Fibroblast of pulmonary artery (primary cell): ENCODE measurements at regions not wholly inside any gene's neighbourhood (a gene's known extent, or its start where the extent isn't known, plus 50 kb on each side); places are given as distances from the start of the nearest gene placed in this dataset.

ENCODE experiments used
- DNase-seq: peaks from one replicate; pipeline ENCODE4 v3.0.0-alpha.2; 2010; ENCODE audit warnings: low read depth
- H3K4me3 ChIP-seq: replicated peaks from 2 replicates; pipeline ENCODE4 v1.5.1; 2011; ENCODE audit warnings: low read depth, mild to moderate bottlenecking, control low read depth, low read length, moderate library complexity
- CTCF ChIP-seq: IDR thresholded peaks from 2 replicates; pipeline ENCODE4 v1.5.1; 2011; ENCODE audit warnings: mild to moderate bottlenecking, control low read depth, low read length, inconsistent platforms; ENCODE audit errors: missing control alignments

DNA sequence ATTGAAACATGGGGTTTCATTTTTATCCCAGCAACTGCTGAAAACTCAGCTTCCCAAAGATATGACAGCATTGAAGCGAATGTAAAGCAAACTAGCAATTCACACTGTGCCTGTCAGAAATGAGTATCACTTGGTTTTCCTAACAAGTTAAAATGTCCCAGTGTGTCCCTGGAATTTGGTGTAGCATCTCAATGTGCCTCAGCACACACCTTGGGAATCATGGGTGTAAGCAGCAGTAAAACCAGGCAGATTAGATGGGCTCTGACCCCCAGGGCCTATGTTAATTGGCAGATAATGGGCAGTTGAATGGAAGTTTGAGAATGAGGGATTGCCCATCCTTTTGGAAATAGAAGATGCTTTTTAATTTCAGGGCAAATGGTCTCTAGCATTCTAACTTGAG, 784.9 kb upstream of the LRRC4C start:
- H3K4me3 ChIP-seq = no peak overlapping the region

DNA sequence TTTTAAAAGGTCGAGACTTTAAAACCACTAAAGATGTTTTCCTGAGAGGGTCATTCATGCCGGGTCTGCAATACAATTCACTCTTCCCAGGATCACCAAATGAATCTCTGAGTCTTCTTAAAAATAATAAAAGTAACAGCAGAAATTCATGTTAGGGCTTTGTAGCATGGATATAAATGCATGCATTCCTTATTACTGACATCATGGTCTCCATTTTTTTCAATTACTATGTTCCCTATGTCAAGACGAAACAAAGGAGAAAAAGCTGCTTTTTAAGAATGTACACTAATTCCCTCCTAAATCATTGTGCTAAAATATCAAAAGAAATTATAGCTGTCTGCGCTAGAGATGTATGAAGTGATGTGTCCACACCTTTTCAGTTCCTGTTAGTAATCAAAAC, 789.9 kb upstream of the LRRC4C start:
- peak overlapping the region; percentile 36 for H3K4me3 ChIP-seq
- no peak for TF ChIP-seq CTCF
- DNase-seq = peak; percentile 69

More for the DNA sequence above, 784.9 kb upstream of the LRRC4C start:
- no peak for TF ChIP-seq CTCF
- DNase-seq = no peak

GRCh38 chr11:42249956-42250355, 790.5 kb upstream of the LRRC4C start:
- peak overlapping the region; percentile 36 for H3K4me3 ChIP-seq
- no peak for TF ChIP-seq CTCF
- DNase-seq = peak; percentile 81

- H3K4me3 ChIP-seq = no peak overlapping the region
- TF ChIP-seq CTCF = no peak
- DNase-seq = no peak
Observed at GRCh38 chr11:42251984-42252383, 792.5 kb upstream of the LRRC4C start.

- H3K4me3 ChIP-seq = no peak overlapping the region
- TF ChIP-seq CTCF = no peak
- no peak for DNase-seq
Observed at GRCh38 chr11:42253156-42253555, 793.7 kb upstream of the LRRC4C start.

DNA sequence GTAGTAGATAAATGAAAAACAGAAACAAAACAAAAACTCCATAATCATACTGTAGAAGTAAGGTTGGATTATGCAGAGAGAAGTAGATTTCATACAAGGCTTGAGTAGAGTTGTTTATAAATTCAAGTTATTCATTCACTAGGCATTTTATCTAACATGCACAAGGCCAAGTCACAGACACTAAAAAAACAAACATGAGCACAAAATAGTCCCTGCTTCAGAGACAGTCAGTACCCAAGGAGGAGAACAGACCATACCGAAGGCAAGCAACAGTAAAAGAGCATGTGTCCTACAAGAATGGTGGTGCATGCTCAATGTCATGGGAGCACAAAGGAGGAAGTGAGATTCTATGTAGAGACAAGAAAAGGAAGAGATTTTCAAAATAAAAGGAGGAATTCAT, 796.5 kb upstream of the LRRC4C start:
- H3K4me3 ChIP-seq = no peak overlapping the region
- peak; percentile 14 for DNase-seq
- no peak for TF ChIP-seq CTCF

DNA sequence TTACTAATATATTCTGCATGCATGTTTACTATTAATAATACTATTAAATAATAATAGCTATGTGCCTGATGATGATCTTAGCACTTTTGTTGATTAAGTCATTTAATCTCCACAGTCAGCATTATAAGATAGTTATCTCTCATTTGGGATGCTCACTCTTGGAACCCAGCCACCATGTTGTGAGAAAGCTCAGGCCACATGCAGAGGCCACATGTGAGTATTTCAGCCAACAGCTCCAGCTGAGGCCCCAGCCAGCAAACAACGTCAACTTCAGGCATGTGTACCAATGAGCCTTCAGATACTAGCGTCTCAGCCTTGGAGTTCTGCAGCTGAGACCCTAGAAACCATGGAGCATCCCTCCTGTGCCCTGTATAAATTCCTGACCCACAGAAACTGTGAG, 798.1 kb upstream of the LRRC4C start:
- no peak for TF ChIP-seq CTCF
- no peak for DNase-seq
- no peak overlapping the region for H3K4me3 ChIP-seq
